WI38 (cell line): ENCODE measurements at regions not wholly inside any gene's neighbourhood (a gene's known extent, or its start where the extent isn't known, plus 50 kb on each side); places are given as distances from the start of the nearest gene placed in this dataset.

Experiments
- H3K4me3 ChIP-seq: 2 replicates; pipeline ENCODE4 v1.5.1; 2011; ENCODE audit warnings: low read depth, mild to moderate bottlenecking, control low read depth, low read length
- TF ChIP-seq, protein P1 (sequence below): IDR thresholded peaks from 2 replicates; pipeline ENCODE4 v1.5.1; 2012; ENCODE audit warnings: low read depth, mild to moderate bottlenecking, control low read depth, low read length

DNA sequence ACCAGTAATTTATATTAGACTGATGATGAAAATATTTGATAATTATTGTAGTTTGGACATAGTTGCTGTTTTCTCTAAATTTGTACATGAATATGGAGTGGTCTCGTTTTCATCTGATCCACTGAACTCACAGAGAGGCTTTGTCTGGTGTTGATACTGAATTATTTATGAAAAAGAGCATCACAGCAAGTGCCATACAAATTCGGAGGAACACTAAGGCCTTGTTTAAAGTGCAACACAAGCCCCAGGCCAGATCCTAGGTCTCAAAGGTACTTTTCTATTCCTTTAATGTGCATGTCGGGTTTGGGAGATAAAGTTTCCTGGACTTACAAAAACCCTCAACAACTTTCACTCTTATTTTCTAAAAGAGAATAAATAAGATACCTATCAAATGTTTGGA lies 796.8 kb upstream of the EPHA6 start:
- TF ChIP-seq, protein P1, sequence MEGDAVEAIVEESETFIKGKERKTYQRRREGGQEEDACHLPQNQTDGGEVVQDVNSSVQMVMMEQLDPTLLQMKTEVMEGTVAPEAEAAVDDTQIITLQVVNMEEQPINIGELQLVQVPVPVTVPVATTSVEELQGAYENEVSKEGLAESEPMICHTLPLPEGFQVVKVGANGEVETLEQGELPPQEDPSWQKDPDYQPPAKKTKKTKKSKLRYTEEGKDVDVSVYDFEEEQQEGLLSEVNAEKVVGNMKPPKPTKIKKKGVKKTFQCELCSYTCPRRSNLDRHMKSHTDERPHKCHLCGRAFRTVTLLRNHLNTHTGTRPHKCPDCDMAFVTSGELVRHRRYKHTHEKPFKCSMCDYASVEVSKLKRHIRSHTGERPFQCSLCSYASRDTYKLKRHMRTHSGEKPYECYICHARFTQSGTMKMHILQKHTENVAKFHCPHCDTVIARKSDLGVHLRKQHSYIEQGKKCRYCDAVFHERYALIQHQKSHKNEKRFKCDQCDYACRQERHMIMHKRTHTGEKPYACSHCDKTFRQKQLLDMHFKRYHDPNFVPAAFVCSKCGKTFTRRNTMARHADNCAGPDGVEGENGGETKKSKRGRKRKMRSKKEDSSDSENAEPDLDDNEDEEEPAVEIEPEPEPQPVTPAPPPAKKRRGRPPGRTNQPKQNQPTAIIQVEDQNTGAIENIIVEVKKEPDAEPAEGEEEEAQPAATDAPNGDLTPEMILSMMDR: no peak
- no peak overlapping the region for H3K4me3 ChIP-seq

DNA sequence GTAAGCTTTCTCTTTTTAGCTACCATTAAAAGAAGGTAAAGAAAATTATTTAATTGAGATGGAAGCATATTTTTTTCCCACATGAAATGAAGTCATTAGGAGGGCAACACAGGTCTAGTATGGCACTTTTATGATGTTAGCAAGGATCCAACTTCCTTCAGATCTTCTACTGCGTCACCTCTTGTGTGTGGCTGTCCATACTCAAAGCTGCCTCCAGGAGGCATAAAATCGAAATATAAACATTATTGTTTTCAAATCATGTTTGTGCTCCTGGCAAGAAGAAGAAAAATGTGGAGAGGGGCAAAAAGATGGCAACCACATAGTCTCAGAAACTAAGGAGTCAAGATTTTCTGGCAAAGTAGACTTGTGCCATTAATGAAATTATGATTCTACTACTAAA lies 791.7 kb upstream of the EPHA6 start:
- TF ChIP-seq, protein P1: no peak
- H3K4me3 ChIP-seq: no peak overlapping the region

DNA sequence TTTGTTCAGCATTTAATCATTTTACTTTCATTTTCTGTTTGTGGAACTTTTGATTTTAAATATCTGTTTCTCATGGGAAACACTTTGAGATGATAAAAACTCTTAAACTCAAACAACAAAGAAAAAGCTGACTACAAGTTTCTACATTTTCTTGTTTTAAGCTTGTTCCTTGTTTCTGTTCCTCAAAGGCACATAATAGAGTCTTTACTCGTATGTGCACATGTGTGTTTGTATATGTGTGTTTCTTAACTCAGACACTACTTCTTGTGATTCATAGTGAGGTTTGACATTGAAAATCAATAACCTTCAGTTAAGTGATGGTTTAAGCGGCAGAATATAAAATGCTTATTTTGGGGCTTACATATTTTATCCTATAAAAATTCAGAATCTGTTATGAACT lies 786.7 kb upstream of the EPHA6 start:
- TF ChIP-seq, protein P1: no peak
- H3K4me3 ChIP-seq: peak overlapping the region; percentile 17

DNA sequence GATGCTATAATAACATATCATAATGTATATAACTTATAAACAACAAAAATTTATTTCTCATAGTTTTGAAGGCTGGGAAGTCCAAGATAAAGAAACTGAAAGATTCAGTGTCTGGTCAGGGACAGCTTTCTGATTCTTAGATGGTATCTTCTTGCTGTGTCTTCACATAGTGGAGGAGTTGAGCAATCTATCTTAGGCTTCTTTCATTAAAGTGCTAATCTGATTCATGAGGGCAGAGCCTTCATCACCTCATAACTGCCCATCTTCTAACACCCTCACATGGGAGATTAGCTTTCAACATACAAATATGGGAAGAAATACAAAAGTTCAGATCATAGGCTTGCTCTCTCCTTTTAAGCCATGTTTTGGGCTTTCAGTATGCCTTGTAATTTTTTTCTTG lies 774.8 kb upstream of the EPHA6 start:
- TF ChIP-seq, protein P1: no peak
- no peak overlapping the region for H3K4me3 ChIP-seq

GRCh38 chr3:96059301-96059700 lies 755.1 kb upstream of the EPHA6 start:
- TF ChIP-seq, protein P1: no peak
- no peak overlapping the region for H3K4me3 ChIP-seq

DNA sequence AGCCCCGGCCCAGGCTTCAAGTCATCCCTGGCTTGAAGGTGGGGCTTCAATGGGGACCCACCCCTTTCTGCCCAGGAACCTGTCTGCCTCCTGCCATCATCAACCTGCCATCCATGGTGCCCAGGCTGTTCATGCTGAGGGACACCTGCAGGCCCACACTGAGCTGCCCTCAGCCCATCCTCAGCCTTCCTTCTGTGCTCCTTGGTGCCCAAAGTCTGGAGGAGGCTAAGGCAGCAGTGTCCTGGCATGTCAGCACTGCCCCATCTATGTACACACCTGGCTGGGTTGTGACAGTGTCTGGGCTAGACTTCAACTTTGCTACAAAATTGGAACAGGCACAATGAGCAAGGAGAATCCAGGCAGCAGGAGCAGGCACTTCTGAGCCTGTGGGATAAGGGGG lies 745.3 kb upstream of the EPHA6 start:
- no peak overlapping the region for H3K4me3 ChIP-seq
- TF ChIP-seq, protein P1: no peak

GRCh38 chr3:96070678-96071077 lies 743.7 kb upstream of the EPHA6 start:
- no peak overlapping the region for H3K4me3 ChIP-seq
- TF ChIP-seq, protein P1: no peak
